Neural cell (in vitro differentiated cells): ENCODE measurements at regions not wholly inside any gene's neighbourhood (a gene's known extent, or its start where the extent isn't known, plus 50 kb on each side); places are given as distances from the start of the nearest gene placed in this dataset.

ENCODE experiments used
- EZH2 ChIP-seq: fragments of 200-600, 300-800 bp; shearing (Covaris generic), sonication (generic); IDR thresholded peaks from 2 replicates; pipeline ENCODE4 v1.6.1; 2014; ENCODE audit warnings: antibody characterized with exemption, low read length, borderline replicate concordance, mild to moderate bottlenecking; ENCODE audit not compliant: insufficient read depth, poor library complexity, severe bottlenecking
- REST ChIP-seq: IDR thresholded peaks from 2 replicates; pipeline ENCODE4 v1.6.1; 2012; ENCODE audit warnings: borderline replicate concordance

GRCh38 chr12:58285551-58285950, 344.2 kb downstream of the ATP23 start:
- no peak for TF ChIP-seq REST
- TF ChIP-seq EZH2, result no peak
